WTC11 (cell line): ENCODE measurements at regions not wholly inside any gene's neighbourhood (a gene's known extent, or its start where the extent isn't known, plus 50 kb on each side); places are given as distances from the start of the nearest gene placed in this dataset.

Source experiments
- ATAC-seq: fragments of 200-7000 bp; cut with Tn5 transposase; 2 replicates; pipeline ENCODE4 v1.10.0; 2021; ENCODE audit warnings: mild to moderate bottlenecking, moderate library complexity
- CTCF ChIA-PET: fragments of 300-600 bp; sonication (Branson Sonifier 250); formaldehyde crosslinking; loops from one replicate; lab custom pipeline; 2021; ENCODE audit warnings: antibody characterized with exemption; lab: Charles Lee
- POLR2A ChIA-PET: fragments of 350-600 bp; sonication (Branson Sonifier 250); formaldehyde crosslinking; loops from one replicate; lab custom pipeline; 2021; ENCODE audit warnings: antibody characterized with exemption; lab: Charles Lee
- DNase-seq: peaks from one replicate; pipeline ENCODE4 v3.0.0; 2021; ENCODE audit warnings: low spot score
- H3K27ac Mint-ChIP-seq: 2 replicates; pipeline ENCODE4 v1.8.0; 2021; ENCODE audit warnings: mixed read lengths
- H3K27me3 Mint-ChIP-seq: 2 replicates; pipeline ENCODE4 v1.8.0; 2021; ENCODE audit warnings: low read depth, mild to moderate bottlenecking, moderate library complexity, mixed read lengths
- H3K36me3 Mint-ChIP-seq: 2 replicates; pipeline ENCODE4 v1.8.0; 2021; ENCODE audit warnings: mixed read lengths
- H3K4me1 Mint-ChIP-seq: 2 replicates; pipeline ENCODE4 v1.8.0; 2022; ENCODE audit warnings: mixed read lengths
- H3K4me3 Mint-ChIP-seq: 2 replicates; pipeline ENCODE4 v1.8.0; 2021; ENCODE audit warnings: mild to moderate bottlenecking, moderate library complexity, mixed read lengths
- H3K9me3 Mint-ChIP-seq: 2 replicates; pipeline ENCODE4 v1.8.0; 2021; ENCODE audit warnings: mixed read lengths
- CREB1 ChIP-seq: sonication (generic); formaldehyde crosslinking; IDR thresholded peaks from 2 replicates; pipeline ENCODE4 v1.8.0; 2023; ENCODE audit warnings: mild to moderate bottlenecking, missing genetic modification reagents
- ELF4 ChIP-seq: sonication (generic); formaldehyde crosslinking; IDR thresholded peaks from 2 replicates; pipeline ENCODE4 v1.8.1; 2022; ENCODE audit warnings: low read depth, mild to moderate bottlenecking, moderate library complexity, missing genetic modification reagents
- EMX1 ChIP-seq: fragments of 250-450 bp; sonication (Bioruptor Pico); IDR thresholded peaks from 2 replicates; pipeline ENCODE4 v1.8.0; 2021; ENCODE audit warnings: mild to moderate bottlenecking
- ESRRA ChIP-seq: sonication (generic); formaldehyde crosslinking; IDR thresholded peaks from 2 replicates; pipeline ENCODE4 v1.8.1; 2022; ENCODE audit warnings: mild to moderate bottlenecking, missing genetic modification reagents, borderline replicate concordance
- FOXJ3 ChIP-seq: sonication (generic); formaldehyde crosslinking; IDR thresholded peaks from 2 replicates; pipeline ENCODE4 v1.9.0; 2021; ENCODE audit warnings: missing genetic modification reagents, mild to moderate bottlenecking, borderline replicate concordance
- GRHL2 ChIP-seq: fragments of 250-450 bp; sonication (Bioruptor Pico); IDR thresholded peaks from 2 replicates; pipeline ENCODE4 v1.8.0; 2022; ENCODE audit warnings: mild to moderate bottlenecking, moderate library complexity; ENCODE audit not compliant: insufficient replicate concordance, severe bottlenecking
- JAZF1 ChIP-seq: fragments of 250-450 bp; sonication (Bioruptor Pico); IDR thresholded peaks from 2 replicates; pipeline ENCODE4 v1.9.0; 2021; ENCODE audit warnings: moderate library complexity, mild to moderate bottlenecking, inconsistent platforms
- MXD4 ChIP-seq: fragments of 250-450 bp; sonication (Bioruptor Pico); IDR thresholded peaks from 2 replicates; pipeline ENCODE4 v1.8.0; 2021; ENCODE audit warnings: mild to moderate bottlenecking, moderate library complexity, borderline replicate concordance
- MYBL2 ChIP-seq: sonication (generic); formaldehyde crosslinking; IDR thresholded peaks from 2 replicates; pipeline ENCODE4 v1.8.1; 2023; ENCODE audit warnings: mild to moderate bottlenecking, moderate library complexity, missing genetic modification reagents
- NFE2L1 ChIP-seq: sonication (generic); formaldehyde crosslinking; IDR thresholded peaks from 2 replicates; pipeline ENCODE4 v1.8.1; 2023; ENCODE audit warnings: missing genetic modification reagents
- NFYB ChIP-seq: sonication (generic); formaldehyde crosslinking; conservative IDR thresholded peaks from 2 replicates; pipeline ENCODE4 v1.8.0; 2022; ENCODE audit warnings: low read depth, missing genetic modification reagents
- SOX15 ChIP-seq: fragments of 250-450 bp; sonication (Bioruptor Pico); IDR thresholded peaks from 2 replicates; pipeline ENCODE4 v1.9.0; 2021; ENCODE audit warnings: mild to moderate bottlenecking
- TCF7 ChIP-seq: sonication (generic); formaldehyde crosslinking; IDR thresholded peaks from 2 replicates; pipeline ENCODE4 v1.8.0; 2022; ENCODE audit warnings: mild to moderate bottlenecking, low read depth, missing genetic modification reagents, moderate library complexity
- ZBTB21 ChIP-seq: sonication (generic); formaldehyde crosslinking; IDR thresholded peaks from 2 replicates; pipeline ENCODE4 v1.8.1; 2023; ENCODE audit warnings: mild to moderate bottlenecking, missing genetic modification reagents, borderline replicate concordance
- ZNF317 ChIP-seq: sonication (generic); formaldehyde crosslinking; IDR thresholded peaks from 2 replicates; pipeline ENCODE4 v1.8.1; 2023; ENCODE audit warnings: low read depth, mild to moderate bottlenecking, moderate library complexity, missing genetic modification reagents, borderline replicate concordance
- ZNF416 ChIP-seq: fragments of 250-450 bp; sonication (Bioruptor Pico); IDR thresholded peaks from 2 replicates; pipeline ENCODE4 v1.9.0; 2021; ENCODE audit warnings: mild to moderate bottlenecking, inconsistent platforms
- TF ChIP-seq, protein P1 (sequence below): sonication (generic); formaldehyde crosslinking; IDR thresholded peaks from 2 replicates; pipeline ENCODE4 v1.8.1; 2022; ENCODE audit warnings: missing genetic modification reagents, borderline replicate concordance
- TF ChIP-seq, protein P2 (sequence below): sonication (generic); formaldehyde crosslinking; IDR thresholded peaks from 2 replicates; pipeline ENCODE4 v1.8.1; 2023; ENCODE audit warnings: mild to moderate bottlenecking, moderate library complexity, missing genetic modification reagents
- TF ChIP-seq, protein P3 (sequence below): sonication (generic); formaldehyde crosslinking; IDR thresholded peaks from 2 replicates; pipeline ENCODE4 v1.8.1; 2022; ENCODE audit warnings: low read depth, mild to moderate bottlenecking, moderate library complexity, missing genetic modification reagents, borderline replicate concordance
- TF ChIP-seq, protein P4 (sequence below): sonication (generic); formaldehyde crosslinking; IDR thresholded peaks from 2 replicates; pipeline ENCODE4 v1.8.0; 2023; ENCODE audit warnings: missing genetic modification reagents, mild to moderate bottlenecking, borderline replicate concordance

DNA sequence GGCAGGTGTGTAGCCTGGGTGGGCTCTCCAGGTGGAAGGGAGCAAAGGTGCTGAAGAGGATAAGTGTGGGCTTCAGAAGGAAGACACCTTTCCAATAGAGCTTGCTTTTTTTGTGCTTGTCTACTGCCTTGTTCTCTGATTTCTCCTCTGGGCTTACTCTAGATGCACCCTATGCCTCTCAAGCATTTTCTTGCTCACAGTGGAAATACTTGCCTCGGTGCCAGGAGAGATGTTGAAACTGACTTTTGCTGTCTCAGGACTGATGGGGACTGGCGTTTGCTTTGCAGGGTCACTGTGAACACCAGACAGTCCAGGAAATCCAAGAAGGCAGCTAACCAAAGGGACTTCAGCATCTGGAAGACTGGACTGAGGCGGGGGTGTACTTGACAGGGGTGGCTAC lies 187.9 kb downstream of the SNX10 start (continued):
- TF ChIP-seq NFE2L1 (CRISPR knock-in tag), result no peak

DNA sequence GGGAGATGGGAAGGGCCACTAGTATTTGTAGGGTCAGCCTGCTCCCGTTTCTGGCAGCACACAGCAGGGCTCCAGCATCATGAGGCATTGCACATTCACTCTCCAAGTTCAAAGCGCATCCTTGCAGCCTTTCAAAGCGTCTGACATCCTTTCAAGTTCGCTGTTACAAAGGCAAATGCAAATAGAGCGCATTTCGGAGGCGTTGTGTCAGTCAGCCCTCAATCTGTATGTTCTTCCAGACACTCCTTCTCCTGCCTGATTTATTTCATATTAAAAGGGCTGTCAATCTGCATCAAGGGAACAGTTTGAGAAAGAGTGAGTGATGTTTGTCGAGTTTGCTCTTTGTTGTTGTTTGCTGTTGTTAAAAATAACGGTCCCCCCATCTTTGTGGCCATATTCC lies 188.5 kb downstream of the SNX10 start:
- CTCF ChIA-PET, result no interaction called here
- no peak for TF ChIP-seq MXD4
- no peak for TF ChIP-seq NFYB (CRISPR knock-in tag)
- TF ChIP-seq, protein P1, sequence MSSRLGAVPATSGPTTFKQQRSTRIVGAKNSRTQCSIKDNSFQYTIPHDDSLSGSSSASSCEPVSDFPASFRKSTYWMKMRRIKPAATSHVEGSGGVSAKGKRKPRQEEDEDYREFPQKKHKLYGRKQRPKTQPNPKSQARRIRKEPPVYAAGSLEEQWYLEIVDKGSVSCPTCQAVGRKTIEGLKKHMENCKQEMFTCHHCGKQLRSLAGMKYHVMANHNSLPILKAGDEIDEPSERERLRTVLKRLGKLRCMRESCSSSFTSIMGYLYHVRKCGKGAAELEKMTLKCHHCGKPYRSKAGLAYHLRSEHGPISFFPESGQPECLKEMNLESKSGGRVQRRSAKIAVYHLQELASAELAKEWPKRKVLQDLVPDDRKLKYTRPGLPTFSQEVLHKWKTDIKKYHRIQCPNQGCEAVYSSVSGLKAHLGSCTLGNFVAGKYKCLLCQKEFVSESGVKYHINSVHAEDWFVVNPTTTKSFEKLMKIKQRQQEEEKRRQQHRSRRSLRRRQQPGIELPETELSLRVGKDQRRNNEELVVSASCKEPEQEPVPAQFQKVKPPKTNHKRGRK, result no peak
- peaks cover 16% of the 10 kb centered on the region for H3K4me1 Mint-ChIP-seq
- peaks cover 8% of the 10 kb centered on the region; the same call in 1 of the 2 replicates for H3K27me3 Mint-ChIP-seq
- H3K36me3 Mint-ChIP-seq, result no peaks in the 10 kb centered on the region
- H3K27ac Mint-ChIP-seq, result no peak overlapping the region
- POLR2A ChIA-PET, result no interaction called here
- H3K4me3 Mint-ChIP-seq, result no peak overlapping the region
- ATAC-seq (no peak), DNase-seq (no peak)
- peaks cover 3% of the 10 kb centered on the region; the same call in 1 of the 2 replicates for H3K9me3 Mint-ChIP-seq

DNA sequence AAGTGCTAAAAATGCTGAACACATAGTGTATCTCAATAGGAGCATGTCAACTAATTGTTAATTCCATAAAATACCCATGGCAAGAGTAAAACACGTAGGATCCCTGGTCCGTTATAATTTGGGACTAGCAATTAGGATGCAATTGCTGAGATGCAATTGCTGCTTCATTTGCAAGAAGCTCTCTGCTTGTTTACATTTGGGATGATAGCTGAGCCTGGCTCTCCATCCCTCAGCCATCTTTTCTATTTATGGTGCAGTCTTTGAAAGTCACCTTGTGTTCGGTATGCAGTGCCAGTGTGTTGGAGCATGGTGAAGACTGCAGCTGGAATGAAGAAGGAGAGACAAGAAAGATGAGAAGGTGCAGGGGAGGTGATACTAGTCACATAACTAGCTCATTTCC lies 191.3 kb downstream of the SNX10 start:
- no peaks in the 10 kb centered on the region for H3K36me3 Mint-ChIP-seq
- H3K4me3 Mint-ChIP-seq, result no peak overlapping the region
- TF ChIP-seq, protein P2, sequence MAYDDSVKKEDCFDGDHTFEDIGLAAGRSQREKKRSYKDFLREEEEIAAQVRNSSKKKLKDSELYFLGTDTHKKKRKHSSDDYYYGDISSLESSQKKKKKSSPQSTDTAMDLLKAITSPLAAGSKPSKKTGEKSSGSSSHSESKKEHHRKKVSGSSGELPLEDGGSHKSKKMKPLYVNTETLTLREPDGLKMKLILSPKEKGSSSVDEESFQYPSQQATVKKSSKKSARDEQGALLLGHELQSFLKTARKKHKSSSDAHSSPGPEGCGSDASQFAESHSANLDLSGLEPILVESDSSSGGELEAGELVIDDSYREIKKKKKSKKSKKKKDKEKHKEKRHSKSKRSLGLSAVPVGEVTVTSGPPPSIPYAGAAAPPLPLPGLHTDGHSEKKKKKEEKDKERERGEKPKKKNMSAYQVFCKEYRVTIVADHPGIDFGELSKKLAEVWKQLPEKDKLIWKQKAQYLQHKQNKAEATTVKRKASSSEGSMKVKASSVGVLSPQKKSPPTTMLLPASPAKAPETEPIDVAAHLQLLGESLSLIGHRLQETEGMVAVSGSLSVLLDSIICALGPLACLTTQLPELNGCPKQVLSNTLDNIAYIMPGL (CRISPR knock-in tag), result no peak
- TF ChIP-seq ESRRA (CRISPR knock-in tag) (no peak), TCF7 (no peak), ZNF416 (CRISPR knock-in tag) (no peak), SOX15 (CRISPR knock-in tag) (no peak), ELF4 (no peak), FOXJ3 (CRISPR knock-in tag) (no peak), MYBL2 (CRISPR knock-in tag) (no peak), ZBTB21 (no peak), CREB1 (CRISPR knock-in tag) (no peak)
- TF ChIP-seq, protein P3, sequence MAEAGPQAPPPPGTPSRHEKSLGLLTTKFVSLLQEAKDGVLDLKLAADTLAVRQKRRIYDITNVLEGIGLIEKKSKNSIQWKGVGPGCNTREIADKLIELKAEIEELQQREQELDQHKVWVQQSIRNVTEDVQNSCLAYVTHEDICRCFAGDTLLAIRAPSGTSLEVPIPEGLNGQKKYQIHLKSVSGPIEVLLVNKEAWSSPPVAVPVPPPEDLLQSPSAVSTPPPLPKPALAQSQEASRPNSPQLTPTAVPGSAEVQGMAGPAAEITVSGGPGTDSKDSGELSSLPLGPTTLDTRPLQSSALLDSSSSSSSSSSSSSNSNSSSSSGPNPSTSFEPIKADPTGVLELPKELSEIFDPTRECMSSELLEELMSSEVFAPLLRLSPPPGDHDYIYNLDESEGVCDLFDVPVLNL, result no peak
- ATAC-seq (no peak), DNase-seq (no peak)
- CTCF ChIA-PET, result no interaction called here
- no peak overlapping the region for H3K27ac Mint-ChIP-seq
- peaks cover 3% of the 10 kb centered on the region; the same call in 1 of the 2 replicates for H3K9me3 Mint-ChIP-seq
- peaks cover 8% of the 10 kb centered on the region for H3K4me1 Mint-ChIP-seq
- POLR2A ChIA-PET, result no interaction called here
- peaks cover 8% of the 10 kb centered on the region; the same call in 1 of the 2 replicates for H3K27me3 Mint-ChIP-seq

DNA sequence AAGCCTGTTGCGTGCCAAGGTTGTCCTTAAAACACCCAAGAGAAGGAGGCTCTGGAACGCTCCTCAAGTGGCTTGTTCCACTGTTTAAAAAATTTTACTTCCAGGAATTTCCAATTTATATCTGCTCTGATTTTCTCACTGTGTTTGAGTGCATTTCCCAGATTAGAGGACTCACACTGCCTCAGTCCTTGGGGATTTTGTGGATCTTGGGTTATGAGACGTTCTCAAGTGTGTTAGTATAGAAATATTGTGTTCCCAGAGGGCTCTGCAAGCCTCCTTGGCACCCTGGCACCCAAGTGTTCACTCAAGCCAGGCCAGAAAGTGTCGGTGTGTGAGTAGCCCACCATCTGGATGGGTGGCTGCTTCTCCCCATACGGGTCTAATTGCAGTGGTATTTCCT lies 192.2 kb downstream of the SNX10 start:
- POLR2A ChIA-PET, result no interaction called here
- ATAC-seq, result no peak
- TF ChIP-seq JAZF1, result no peak
- TF ChIP-seq ZNF317 (CRISPR knock-in tag), result no peak
- TF ChIP-seq, protein P4, sequence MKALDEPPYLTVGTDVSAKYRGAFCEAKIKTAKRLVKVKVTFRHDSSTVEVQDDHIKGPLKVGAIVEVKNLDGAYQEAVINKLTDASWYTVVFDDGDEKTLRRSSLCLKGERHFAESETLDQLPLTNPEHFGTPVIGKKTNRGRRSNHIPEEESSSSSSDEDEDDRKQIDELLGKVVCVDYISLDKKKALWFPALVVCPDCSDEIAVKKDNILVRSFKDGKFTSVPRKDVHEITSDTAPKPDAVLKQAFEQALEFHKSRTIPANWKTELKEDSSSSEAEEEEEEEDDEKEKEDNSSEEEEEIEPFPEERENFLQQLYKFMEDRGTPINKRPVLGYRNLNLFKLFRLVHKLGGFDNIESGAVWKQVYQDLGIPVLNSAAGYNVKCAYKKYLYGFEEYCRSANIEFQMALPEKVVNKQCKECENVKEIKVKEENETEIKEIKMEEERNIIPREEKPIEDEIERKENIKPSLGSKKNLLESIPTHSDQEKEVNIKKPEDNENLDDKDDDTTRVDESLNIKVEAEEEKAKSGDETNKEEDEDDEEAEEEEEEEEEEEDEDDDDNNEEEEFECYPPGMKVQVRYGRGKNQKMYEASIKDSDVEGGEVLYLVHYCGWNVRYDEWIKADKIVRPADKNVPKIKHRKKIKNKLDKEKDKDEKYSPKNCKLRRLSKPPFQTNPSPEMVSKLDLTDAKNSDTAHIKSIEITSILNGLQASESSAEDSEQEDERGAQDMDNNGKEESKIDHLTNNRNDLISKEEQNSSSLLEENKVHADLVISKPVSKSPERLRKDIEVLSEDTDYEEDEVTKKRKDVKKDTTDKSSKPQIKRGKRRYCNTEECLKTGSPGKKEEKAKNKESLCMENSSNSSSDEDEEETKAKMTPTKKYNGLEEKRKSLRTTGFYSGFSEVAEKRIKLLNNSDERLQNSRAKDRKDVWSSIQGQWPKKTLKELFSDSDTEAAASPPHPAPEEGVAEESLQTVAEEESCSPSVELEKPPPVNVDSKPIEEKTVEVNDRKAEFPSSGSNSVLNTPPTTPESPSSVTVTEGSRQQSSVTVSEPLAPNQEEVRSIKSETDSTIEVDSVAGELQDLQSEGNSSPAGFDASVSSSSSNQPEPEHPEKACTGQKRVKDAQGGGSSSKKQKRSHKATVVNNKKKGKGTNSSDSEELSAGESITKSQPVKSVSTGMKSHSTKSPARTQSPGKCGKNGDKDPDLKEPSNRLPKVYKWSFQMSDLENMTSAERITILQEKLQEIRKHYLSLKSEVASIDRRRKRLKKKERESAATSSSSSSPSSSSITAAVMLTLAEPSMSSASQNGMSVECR (CRISPR knock-in tag), result no peak
- TF ChIP-seq NFE2L1 (CRISPR knock-in tag), result no peak
- TF ChIP-seq, protein P2 (CRISPR knock-in tag), result no peak
- no peak for TF ChIP-seq MYBL2 (CRISPR knock-in tag)
- no peak for TF ChIP-seq EMX1 (CRISPR knock-in tag)
- no peak for TF ChIP-seq GRHL2 (CRISPR knock-in tag)

More for the DNA sequence above, 192.2 kb downstream of the SNX10 start:
- Mint-ChIP-seq H3K27me3 (peaks cover 8% of the 10 kb centered on the region; the same call in 1 of the 2 replicates), H3K4me3 (no peak overlapping the region), H3K27ac (no peak overlapping the region), H3K4me1 (peaks cover 8% of the 10 kb centered on the region), H3K9me3 (peaks cover 3% of the 10 kb centered on the region; the same call in 1 of the 2 replicates), H3K36me3 (no peaks in the 10 kb centered on the region)
- DNase-seq, result no peak
- CTCF ChIA-PET, result no interaction called here
